Upper lobe of left lung (tissue), 4 donors: ENCODE measurements at regions not wholly inside any gene's neighbourhood (a gene's known extent, or its start where the extent isn't known, plus 50 kb on each side); places are given as distances from the start of the nearest gene placed in this dataset.

ENCODE experiments used
- CTCF ChIP-seq, 6 experiments: fragments of 450-650 bp in 4 of 6; fragments of 200-600 bp in 2 of 6; sonication (generic) in 2 of 6; IDR thresholded peaks; one replicate each; pipeline ENCODE4 v1.5.1; 2016 to 2019; ENCODE audit warnings: antibody characterized with exemption in 6 of 6
- POLR2A ChIP-seq, 4 donors: fragments of 450-650 bp; IDR thresholded peaks; one replicate each; pipeline ENCODE4 v1.5.1; 2016 to 2017; ENCODE audit warnings: antibody characterized with exemption in 4 of 4, mild to moderate bottlenecking in 2 of 4
- POLR2AphosphoS5 ChIP-seq, 2 donors: sonication (generic); formaldehyde crosslinking; IDR thresholded peaks; one replicate each; pipeline ENCODE4 v1.5.1; 2017; ENCODE audit warnings: antibody characterized with exemption in 2 of 2

GRCh38 chr4:182048871-182049270, 194.3 kb upstream of the TENM3 start:
- TF ChIP-seq POLR2A (IDR thresholded peaks at IDR 0.05) (no peak), CTCF (IDR thresholded peaks at IDR 0.05) (no peak), POLR2AphosphoS5 (IDR thresholded peaks at IDR 0.05) (no peak)
